ENCODE measurements at regions not wholly inside any gene's neighbourhood (a gene's known extent, or its start where the extent isn't known, plus 50 kb on each side); places are given as distances from the start of the nearest gene placed in this dataset.

- TF ChIP-seq EZH2phosphoT487 (IDR thresholded peaks at IDR 0.05; ENCODE audit: insufficient read depth, low read depth) (no peak), EZH2 (IDR thresholded peaks at IDR 0.05; ENCODE audit: insufficient read depth, poor library complexity, severe bottlenecking) (no peak)
Observed at GRCh38 chr6:149130090-149130489, 187.4 kb upstream of the TAB2 start.

All from GM23248 (cell line).